BLaER1 treated with 17β-estradiol and CSF1 and Interleukin-3, amounts not matched to agents 10 nM and 100 nM (cell line): ENCODE measurements at regions not wholly inside any gene's neighbourhood (a gene's known extent, or its start where the extent isn't known, plus 50 kb on each side); places are given as distances from the start of the nearest gene placed in this dataset.
"Not testable (repeated sequence)": the region's sequence is repeated elsewhere in the genome, so short reads cannot be mapped to it uniquely, and the experiment has no call there.

Experiments
- H3K27ac ChIP-seq, 11 experiments: shearing (Covaris generic); formaldehyde crosslinking; 2 replicates each; pipeline ENCODE4 v1.8.1; 2022
- H3K27me3 ChIP-seq, 11 experiments: shearing (Covaris generic); formaldehyde crosslinking; 2 replicates each; pipeline ENCODE4 v1.8.1; 2022
- H3K36me3 ChIP-seq, 11 experiments: shearing (Covaris generic); formaldehyde crosslinking; 2 replicates each; pipeline ENCODE4 v1.8.1; 2022
- H3K4me1 ChIP-seq, 10 experiments: shearing (Covaris generic); formaldehyde crosslinking; 2 replicates each; pipeline ENCODE4 v1.8.1; 2022
- H3K4me2 ChIP-seq, 11 experiments: shearing (Covaris generic); formaldehyde crosslinking; 2 replicates each; pipeline ENCODE4 v1.8.1; 2022
- H3K4me3 ChIP-seq, 10 experiments: shearing (Covaris generic); formaldehyde crosslinking; 2 replicates each; pipeline ENCODE4 v1.8.1; 2022
- H3K9ac ChIP-seq, 11 experiments: shearing (Covaris generic); formaldehyde crosslinking; 2 replicates each; pipeline ENCODE4 v1.8.1; 2022
- H3K9me3 ChIP-seq, 11 experiments: shearing (Covaris generic); formaldehyde crosslinking; replicated peaks in 1 of 11; 2 replicates each; pipeline ENCODE4 v1.8.1; 2022
- H4K20me1 ChIP-seq, 11 experiments: shearing (Covaris generic); formaldehyde crosslinking; 2 replicates each; pipeline ENCODE4 v1.8.1; 2022
- Cebpa-rat ChIP-seq, 11 experiments: shearing (Covaris generic); IDR thresholded peaks; 2 replicates each; pipeline ENCODE4 v1.8.1; 2022

GRCh38 chr17:51362811-51363585 is 102.7 kb downstream of the UTP18 start:
- H3K27ac ChIP-seq, result no peak overlapping the region
- H3K9me3 ChIP-seq, result peaks cover 0 to 10% (median 0%) of the 10 kb centered on the region in 11 experiments; a peak in 2 of 22 replicates
- no peaks in the 10 kb centered on the region for H4K20me1 ChIP-seq
- no peaks in the 10 kb centered on the region for H3K27me3 ChIP-seq
- H3K4me3 ChIP-seq, result no peak overlapping the region
- no peak overlapping the region for H3K9ac ChIP-seq
- H3K36me3 ChIP-seq, result no peaks in the 10 kb centered on the region
- H3K4me2 ChIP-seq, result no peak overlapping the region
- TF ChIP-seq Cebpa-rat (IDR thresholded peaks at IDR 0.05), result no peak
- H3K4me1 ChIP-seq, result peaks cover 0 to 12% (median 3%) of the 10 kb centered on the region in 10 experiments; a peak in 8 of 20 replicates

DNA sequence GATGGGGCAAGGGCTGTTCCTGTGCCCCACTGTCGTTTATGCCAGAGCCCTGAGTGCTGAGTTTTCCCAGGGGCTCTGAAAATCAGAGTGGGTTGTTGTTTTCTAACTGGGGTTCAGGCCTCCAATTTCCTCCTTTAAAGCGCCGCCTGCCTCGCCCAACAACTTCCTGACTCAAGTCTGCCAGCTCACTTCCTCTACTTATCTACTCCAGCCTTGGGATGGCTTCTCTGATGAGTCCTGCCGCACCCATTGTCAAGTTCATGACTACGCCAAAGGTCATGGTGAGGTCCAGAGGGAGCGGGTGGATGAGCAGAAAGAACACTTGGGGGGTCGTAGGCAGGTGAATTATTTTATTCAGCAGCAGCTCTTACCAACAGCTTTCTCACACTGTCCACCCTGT is 104.7 kb downstream of the UTP18 start:
- Histone ChIP-seq H3K27ac (peak overlapping the region in 4 of 11 experiments; percentile 6 to 62 (median 46); a peak in 6 of 22 replicates), H3K9ac (no peak overlapping the region), H3K27me3 (no peaks in the 10 kb centered on the region), H3K36me3 (no peaks in the 10 kb centered on the region), H3K9me3 (peaks cover 0 to 10% (median 0%) of the 10 kb centered on the region in 11 experiments; a peak in 2 of 22 replicates), H3K4me3 (no peak overlapping the region), H3K4me1 (peaks cover 0 to 12% (median 3%) of the 10 kb centered on the region in 10 experiments; a peak in 8 of 20 replicates), H3K4me2 (peak overlapping the region in 5 of 11 experiments; percentile 21 to 70 (median 46); a peak in 8 of 22 replicates), H4K20me1 (no peaks in the 10 kb centered on the region)
- no peak for TF ChIP-seq Cebpa-rat (IDR thresholded peaks at IDR 0.05)

- no peaks in the 10 kb centered on the region for H3K36me3 ChIP-seq
- no peak overlapping the region for H3K9ac ChIP-seq
- no peaks in the 10 kb centered on the region for H3K27me3 ChIP-seq
- peaks cover 0 to 12% (median 0%) of the 10 kb centered on the region in 11 experiments; a peak in 5 of 22 replicates for H3K9me3 ChIP-seq
- H4K20me1 ChIP-seq, result no peaks in the 10 kb centered on the region
- H3K4me3 ChIP-seq, result no peak overlapping the region
- no peak overlapping the region for H3K27ac ChIP-seq
- TF ChIP-seq Cebpa-rat (IDR thresholded peaks at IDR 0.05), result no peak
- H3K4me2 ChIP-seq, result no peak overlapping the region
- H3K4me1 ChIP-seq, result peaks cover 2 to 14% (median 6%) of the 10 kb centered on the region in 10 experiments; a peak in 18 of 20 replicates
These were observed 106.5 kb downstream of the UTP18 start for GRCh38 chr17:51366866-51367265.

DNA sequence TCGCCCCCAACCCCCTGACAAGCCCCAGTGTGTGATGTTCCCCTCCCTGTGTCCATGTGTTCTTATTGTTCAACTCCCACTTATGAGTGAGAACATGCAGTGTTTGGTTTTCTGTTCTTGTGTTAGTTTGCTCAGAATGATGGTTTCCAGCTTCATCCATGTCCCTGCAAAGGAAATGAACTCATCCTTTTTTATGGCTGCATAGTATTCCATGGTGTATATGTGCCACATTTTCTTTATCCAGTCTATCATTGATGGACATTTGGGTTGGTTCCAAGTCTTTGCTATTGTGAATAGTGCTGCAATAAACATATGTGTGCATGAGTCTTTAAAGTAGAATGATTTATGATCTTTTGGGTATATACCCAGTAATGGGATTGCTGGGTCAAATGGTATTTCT is 107.5 kb downstream of the UTP18 start:
- H3K36me3 ChIP-seq, H3K4me3 ChIP-seq, H4K20me1 ChIP-seq, H3K27ac ChIP-seq, H3K4me2 ChIP-seq, H3K27me3 ChIP-seq, H3K9ac ChIP-seq: not testable (repeated sequence)
- Histone ChIP-seq H3K4me1 (peaks cover 8 to 21% (median 12%) of the 10 kb centered on the region in 10 experiments; a peak in 19 of 20 replicates), H3K9me3 (peaks cover 0 to 20% (median 6%) of the 10 kb centered on the region in 11 experiments; a peak in 5 of 22 replicates)

DNA sequence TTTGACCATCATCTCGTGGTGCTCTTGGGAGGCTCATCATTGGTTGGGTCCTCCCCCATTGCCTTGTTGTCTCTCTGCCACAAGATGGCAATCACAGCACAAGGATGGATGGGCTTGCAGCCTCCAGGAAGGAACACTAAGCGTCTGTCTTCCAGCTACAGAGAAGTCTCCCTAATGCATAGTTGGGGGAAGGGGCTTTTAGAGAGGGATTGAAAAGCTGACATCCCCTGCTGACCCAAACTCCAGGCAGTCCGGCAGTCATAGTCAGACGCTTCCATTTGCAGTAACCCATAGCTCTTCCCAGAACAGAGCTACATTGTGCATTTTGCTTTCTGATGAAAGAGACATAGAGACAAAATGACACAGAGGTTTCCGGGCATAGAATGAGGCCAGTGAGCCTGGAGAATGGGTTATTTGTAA is 111.4 kb downstream of the UTP18 start:
- Histone ChIP-seq H3K4me2 (peak overlapping the region; percentile 63 to 85 (median 79)), H3K9me3 (peaks cover 0 to 18% (median 6%) of the 10 kb centered on the region in 11 experiments; a peak in 5 of 22 replicates), H3K36me3 (no peaks in the 10 kb centered on the region), H3K27ac (peak overlapping the region; percentile 74 to 87 (median 82); a peak in 21 of 22 replicates), H3K4me1 (peaks cover 8 to 48% (median 22%) of the 10 kb centered on the region in 10 experiments; a peak in 19 of 20 replicates), H3K27me3 (no peaks in the 10 kb centered on the region), H3K9ac (peak overlapping the region in 7 of 11 experiments; percentile 47 to 69 (median 60); a peak in 9 of 22 replicates), H4K20me1 (no peaks in the 10 kb centered on the region), H3K4me3 (peak overlapping the region; percentile 36 to 66 (median 56))
- no peak for TF ChIP-seq Cebpa-rat (IDR thresholded peaks at IDR 0.05)

- H3K4me3 ChIP-seq, result peak overlapping the region; percentile 36 to 66 (median 56)
- H3K9me3 ChIP-seq, result peaks cover 0 to 15% (median 6%) of the 10 kb centered on the region in 11 experiments; a peak in 5 of 22 replicates
- peak overlapping the region; percentile 63 to 94 (median 79) for H3K4me2 ChIP-seq
- H3K27me3 ChIP-seq, result no peaks in the 10 kb centered on the region
- peaks cover 8 to 50% (median 22%) of the 10 kb centered on the region in 10 experiments; a peak in 19 of 20 replicates for H3K4me1 ChIP-seq
- no peaks in the 10 kb centered on the region for H3K36me3 ChIP-seq
- TF ChIP-seq Cebpa-rat (IDR thresholded peaks at IDR 0.05), result no peak
- H4K20me1 ChIP-seq, result no peaks in the 10 kb centered on the region
- peak overlapping the region; percentile 74 to 87 (median 82) for H3K27ac ChIP-seq
- H3K9ac ChIP-seq, result peak overlapping the region in 9 of 11 experiments; percentile 34 to 69 (median 57); a peak in 18 of 22 replicates
These were observed 112.1 kb downstream of the UTP18 start for GRCh38 chr17:51372345-51373004.

DNA sequence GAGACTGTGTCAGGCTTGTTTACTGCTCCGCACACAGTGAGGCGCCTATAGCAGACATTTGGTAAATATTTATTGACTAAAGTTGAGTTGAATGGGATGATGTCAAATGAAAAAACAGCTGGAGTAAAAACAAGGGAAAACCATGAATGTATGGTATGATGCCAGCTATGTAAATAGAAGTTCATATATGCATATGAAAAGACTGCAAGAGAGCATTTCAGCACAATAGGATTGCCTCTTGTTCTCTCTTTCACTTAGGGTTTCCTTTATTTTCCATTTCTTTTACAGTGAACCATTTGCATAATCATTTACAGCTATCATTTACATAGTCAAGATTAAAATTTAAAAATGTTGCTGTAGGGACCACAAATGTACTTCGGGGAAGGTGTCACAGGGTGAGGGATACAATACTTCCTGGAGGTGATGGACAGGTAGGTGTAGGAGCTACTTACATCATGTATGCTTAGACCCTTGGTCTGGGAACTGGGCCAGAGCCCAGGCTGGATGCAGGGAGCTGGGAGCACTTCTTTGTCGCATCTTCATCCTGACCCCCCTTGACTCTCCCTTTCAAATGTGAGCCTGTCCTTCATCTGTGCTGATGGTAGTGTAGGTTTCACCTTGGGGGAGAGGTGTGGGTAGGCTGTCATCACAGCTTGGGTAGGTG is 113.3 kb downstream of the UTP18 start:
- Histone ChIP-seq H3K27me3 (no peaks in the 10 kb centered on the region), H3K4me2 (peak overlapping the region in 7 of 11 experiments; percentile 17 to 94 (median 67); a peak in 12 of 22 replicates), H3K9ac (peak overlapping the region in 3 of 11 experiments; percentile 17 to 47 (median 31); a peak in 2 of 22 replicates), H4K20me1 (no peaks in the 10 kb centered on the region), H3K36me3 (no peaks in the 10 kb centered on the region), H3K4me1 (peaks cover 8 to 50% (median 22%) of the 10 kb centered on the region in 10 experiments; a peak in 19 of 20 replicates), H3K27ac (peak overlapping the region in 6 of 11 experiments; percentile 19 to 80 (median 54); a peak in 10 of 22 replicates), H3K9me3 (peaks cover 0 to 15% (median 6%) of the 10 kb centered on the region in 11 experiments; a peak in 5 of 22 replicates), H3K4me3 (no peak overlapping the region)
- no peak for TF ChIP-seq Cebpa-rat (IDR thresholded peaks at IDR 0.05)

- Histone ChIP-seq H3K9me3 (peaks cover 0 to 15% (median 6%) of the 10 kb centered on the region in 11 experiments; a peak in 5 of 22 replicates), H4K20me1 (no peaks in the 10 kb centered on the region), H3K27ac (peak overlapping the region in 6 of 11 experiments; percentile 19 to 80 (median 54); a peak in 10 of 22 replicates), H3K9ac (peak overlapping the region in 3 of 11 experiments; percentile 17 to 64 (median 38); a peak in 4 of 22 replicates), H3K4me2 (peak overlapping the region in 7 of 11 experiments; percentile 17 to 94 (median 67); a peak in 12 of 22 replicates), H3K27me3 (no peaks in the 10 kb centered on the region), H3K4me3 (peak overlapping the region in 2 of 10 experiments; percentile 8 to 29; a peak in 2 of 20 replicates), H3K4me1 (peaks cover 8 to 50% (median 22%) of the 10 kb centered on the region in 10 experiments; a peak in 19 of 20 replicates), H3K36me3 (no peaks in the 10 kb centered on the region)
- peak in 2 of 11 experiments; percentile 14 to 49; a peak in 2 of 22 replicates for TF ChIP-seq Cebpa-rat (IDR thresholded peaks at IDR 0.05)
These were observed 113.9 kb downstream of the UTP18 start for GRCh38 chr17:51374209-51374608.
